ENCODE measurements at regions not wholly inside any gene's neighbourhood (a gene's known extent, or its start where the extent isn't known, plus 50 kb on each side); places are given as distances from the start of the nearest gene placed in this dataset.
"Not testable (repeated sequence)": the region's sequence is repeated elsewhere in the genome, so short reads cannot be mapped to it uniquely, and the experiment has no call there.

- DNase-seq = peak in 1 of 2 donors; percentile 35
- H3K36me3 ChIP-seq = no peaks in the 10 kb centered on the region
- H3K4me3 ChIP-seq = no peak overlapping the region
- H3K27ac ChIP-seq = no peak overlapping the region
- peaks cover 0 to 4% (median 0%) of the 10 kb centered on the region in 4 donors for H3K4me1 ChIP-seq
- TF ChIP-seq POLR2A (IDR thresholded peaks at IDR 0.05) (no peak), CTCF (IDR thresholded peaks at IDR 0.05) (no peak), POLR2AphosphoS5 (IDR thresholded peaks at IDR 0.05) (no peak), EP300 (IDR thresholded peaks at IDR 0.05) (no peak)
- H3K27me3 ChIP-seq = no peaks in the 10 kb centered on the region
- WGBS, 5 donors = 73 to 92% (median 87%) methylated on average over 2 of the region's 2 CpGs
- H3K9me3 ChIP-seq = no peaks in the 10 kb centered on the region
- intact Hi-C loops (cut with DNase I; ENCODE audit: low total_unique reads) = no loop called here
Measured at GRCh38 chr21:14285147-14285761, 69.3 kb downstream of the RBM11 start.

- no peak for DNase-seq
- H3K4me1 ChIP-seq = peaks cover 0 to 4% (median 0%) of the 10 kb centered on the region in 4 donors
- TF ChIP-seq EP300 (IDR thresholded peaks at IDR 0.05) (no peak), POLR2AphosphoS5 (IDR thresholded peaks at IDR 0.05) (no peak), CTCF (IDR thresholded peaks at IDR 0.05) (no peak), POLR2A (IDR thresholded peaks at IDR 0.05) (no peak)
- H3K27ac ChIP-seq = no peak overlapping the region
- H3K36me3 ChIP-seq = no peaks in the 10 kb centered on the region
- no peaks in the 10 kb centered on the region for H3K9me3 ChIP-seq
- WGBS, 5 donors = 43 to 68% (median 53%) methylated on average over 3 of the region's 3 CpGs
- peaks cover 0 to 4% (median 0%) of the 10 kb centered on the region in 3 donors for H3K27me3 ChIP-seq
- H3K4me3 ChIP-seq = no peak overlapping the region
- intact Hi-C loops (cut with DNase I; ENCODE audit: low total_unique reads) = no loop called here
Measured at GRCh38 chr21:14284481-14284880, 68.5 kb downstream of the RBM11 start.

GRCh38 chr21:14281188-14281900, 65.4 kb downstream of the RBM11 start:
- H3K9me3 ChIP-seq; H3K4me3 ChIP-seq; H3K27me3 ChIP-seq; H3K36me3 ChIP-seq; H3K27ac ChIP-seq; DNase-seq; intact Hi-C loops (cut with DNase I; ENCODE audit: low total_unique reads); H3K4me1 ChIP-seq: not testable (repeated sequence)
- 9 to 33% (median 21%) methylated on average over 11 of the region's 11 CpGs for WGBS, 5 donors

Data from stomach (tissue), 8 donors.